ENCODE measurements at regions not wholly inside any gene's neighbourhood (a gene's known extent, or its start where the extent isn't known, plus 50 kb on each side); places are given as distances from the start of the nearest gene placed in this dataset.
A peak's percentile ranks its signal among the peaks of the same experiment; 100 is the strongest.
"Not testable (repeated sequence)": the region's sequence is repeated elsewhere in the genome, so short reads cannot be mapped to it uniquely, and the experiment has no call there.

GRCh38 chr3:103470498-103470897, 1035.7 kb downstream of the ZPLD1 start:
- no peak for DNase-seq

- no peak for DNase-seq
These were observed 1059.2 kb downstream of the ZPLD1 start for GRCh38 chr3:103494011-103494410.

DNA sequence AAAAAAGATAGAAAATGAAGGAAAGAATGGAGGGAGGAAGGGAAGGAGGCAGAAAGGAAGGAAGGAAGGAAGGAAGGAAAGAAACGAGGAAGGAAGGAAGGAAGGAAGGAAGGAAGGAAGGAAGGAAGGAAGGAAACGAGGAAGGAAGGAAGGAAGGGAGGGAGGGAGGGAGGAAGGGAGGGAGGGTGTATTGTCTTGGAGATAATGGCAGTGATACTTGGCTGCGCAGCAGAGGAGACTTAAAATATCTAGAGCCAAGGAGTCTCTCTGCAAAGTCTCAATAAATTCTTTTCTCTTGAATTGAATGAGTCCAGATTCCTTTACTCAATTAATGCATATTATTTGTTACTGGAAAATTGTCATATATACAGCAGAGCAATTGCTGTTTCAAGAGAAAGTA, 1059.7 kb downstream of the ZPLD1 start:
- DNase-seq: no peak

GRCh38 chr3:103495186-103495585, 1060.4 kb downstream of the ZPLD1 start:
- no peak for DNase-seq

GRCh38 chr3:103499132-103499900, 1064.5 kb downstream of the ZPLD1 start:
- DNase-seq: no peak

DNA sequence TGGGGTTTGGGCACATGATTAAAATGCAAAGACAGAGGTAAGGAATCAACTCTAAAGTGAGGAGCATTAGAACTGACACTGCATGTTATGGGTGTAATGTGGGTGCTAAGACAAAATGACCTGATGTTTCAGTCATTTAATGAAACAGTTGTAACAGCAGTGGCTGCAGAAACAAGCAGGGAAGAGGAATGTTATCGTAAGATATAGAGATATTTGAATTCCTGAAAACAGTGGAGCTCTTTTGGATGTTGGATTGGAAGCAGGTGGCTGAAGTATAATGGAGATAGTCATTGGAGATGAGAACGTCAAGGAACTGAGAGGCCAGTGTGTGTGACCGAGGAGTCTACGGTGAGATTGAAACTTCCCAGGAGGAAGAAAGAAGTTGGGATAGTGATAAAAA, 1065.2 kb downstream of the ZPLD1 start:
- no peak for DNase-seq

- no peak for DNase-seq
These were observed 1075.9 kb downstream of the ZPLD1 start for GRCh38 chr3:103510760-103511159.

GRCh38 chr3:103511891-103512290, 1077.1 kb downstream of the ZPLD1 start:
- no peak for DNase-seq

GRCh38 chr3:103512595-103512994, 1077.8 kb downstream of the ZPLD1 start:
- DNase-seq: no peak

DNA sequence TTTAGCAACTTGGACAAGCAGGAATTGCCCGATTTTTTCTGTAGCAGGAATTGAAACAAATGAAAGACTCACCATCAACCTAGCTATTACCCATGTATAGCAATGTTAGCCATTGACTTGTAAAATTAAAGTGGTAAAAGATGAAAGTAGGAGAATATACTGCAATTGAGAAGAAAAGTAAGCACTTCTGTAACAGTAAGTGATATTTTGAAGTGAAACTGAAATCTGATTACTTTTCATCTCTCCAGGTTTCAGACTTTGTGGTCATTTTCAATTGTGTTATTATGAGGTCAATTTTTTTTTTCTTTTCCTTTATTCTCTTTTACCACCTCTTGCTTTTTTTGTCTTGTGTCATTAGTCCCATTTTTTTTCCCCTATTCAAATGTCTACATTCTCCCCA, 1078.2 kb downstream of the ZPLD1 start:
- DNase-seq: no peak

DNA sequence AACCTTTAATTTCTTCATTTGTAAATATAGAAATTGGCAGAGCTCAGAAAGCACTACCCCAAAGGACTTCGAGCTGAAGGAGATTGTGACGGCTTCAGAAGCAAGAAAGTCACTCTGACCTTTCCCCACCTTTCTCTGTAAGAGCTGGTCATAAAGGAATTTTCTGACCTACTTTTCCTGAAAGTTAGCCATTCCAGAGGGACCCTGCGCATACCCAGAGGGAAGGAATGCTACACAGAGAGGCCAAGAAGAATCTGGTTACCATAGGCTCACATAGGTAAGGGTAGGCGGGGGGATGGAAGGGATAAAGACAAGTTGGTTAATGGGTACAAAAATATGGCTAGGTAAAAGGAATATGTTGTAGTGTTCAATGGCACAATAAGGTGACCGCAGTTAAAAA, 1080.3 kb downstream of the ZPLD1 start:
- no peak for DNase-seq

DNA sequence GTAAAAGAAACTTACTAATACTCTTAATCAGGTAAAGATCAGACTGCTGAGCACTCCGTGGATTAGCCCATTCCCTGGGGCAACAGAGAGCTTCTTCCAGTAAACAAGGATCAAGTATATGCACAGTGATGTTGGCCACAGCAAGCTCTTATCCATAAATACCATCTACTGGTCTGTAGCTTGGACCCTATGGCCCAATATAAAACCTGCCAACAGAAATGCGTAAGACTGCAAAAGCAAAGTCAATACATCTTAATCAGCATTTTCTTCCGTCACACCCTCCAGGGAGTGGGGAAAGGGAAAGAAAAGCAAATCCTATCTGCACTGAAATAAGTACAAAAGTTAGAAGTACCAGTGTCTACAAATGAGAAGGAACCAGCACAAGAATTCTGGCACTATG, 1082.1 kb downstream of the ZPLD1 start:
- DNase-seq: no peak

- DNase-seq: not testable (repeated sequence)
These were observed 1096.5 kb downstream of the ZPLD1 start for GRCh38 chr3:103531327-103531726.

- no peak for DNase-seq
These were observed 1098.2 kb downstream of the ZPLD1 start for GRCh38 chr3:103532986-103533385.

DNA sequence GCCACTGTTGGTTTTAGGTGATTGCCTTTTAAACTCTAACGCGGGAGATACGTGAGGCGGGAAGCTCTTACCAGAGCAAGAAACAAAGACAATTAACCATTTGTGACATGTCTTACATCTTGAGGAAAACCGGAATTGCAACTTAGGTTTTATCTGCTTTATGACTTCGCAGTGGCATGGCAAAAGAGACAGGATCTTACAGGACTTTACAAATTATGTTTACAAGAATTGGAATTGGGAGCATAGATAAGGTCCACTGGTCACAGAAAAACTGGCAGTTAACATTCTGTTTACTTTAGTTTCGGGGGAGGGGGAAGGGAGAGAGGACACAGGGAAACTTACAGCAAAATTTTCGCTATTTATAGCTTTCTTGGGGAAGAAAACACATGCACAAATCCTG, 1119.6 kb downstream of the ZPLD1 start:
- DNase-seq: no peak

DNA sequence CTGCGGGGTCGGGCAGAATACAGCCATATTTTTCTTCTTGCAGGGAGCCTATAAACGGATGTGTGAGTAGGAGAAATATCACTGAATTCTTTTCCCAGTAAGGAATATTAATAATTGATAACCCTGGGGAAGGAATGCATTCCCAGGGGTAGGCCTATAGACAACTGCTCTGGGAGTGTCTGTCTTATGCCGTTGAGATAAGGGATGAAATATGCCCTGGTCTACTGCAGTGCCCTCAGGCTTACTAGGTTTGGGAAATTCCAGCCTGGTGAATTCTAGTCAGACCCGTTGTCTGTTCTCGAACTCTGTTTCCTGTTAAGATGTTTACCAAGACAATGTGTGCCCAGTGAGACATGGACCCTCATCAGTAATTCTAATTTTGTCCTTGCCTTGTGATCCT, 1129.3 kb downstream of the ZPLD1 start:
- DNase-seq: not testable (repeated sequence)

DNA sequence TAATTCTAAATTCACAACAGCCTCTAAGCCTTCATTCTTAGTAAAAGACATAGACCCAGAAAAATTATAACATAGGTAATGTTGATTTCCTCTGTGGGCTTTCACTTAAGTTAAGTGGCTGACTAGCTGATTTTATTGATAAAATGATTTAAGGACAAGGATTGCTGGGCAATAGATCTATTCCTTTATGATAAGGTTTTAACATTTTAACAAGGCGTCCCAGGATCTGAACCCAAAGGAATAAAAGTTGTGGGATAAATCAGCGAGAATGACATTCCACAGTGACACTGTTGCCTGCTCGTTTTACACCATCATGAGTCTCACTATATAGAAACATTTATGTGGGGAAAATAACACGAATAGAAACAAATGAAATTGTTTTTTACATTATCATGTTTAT, 1151.0 kb downstream of the ZPLD1 start:
- DNase-seq: no peak

DNA sequence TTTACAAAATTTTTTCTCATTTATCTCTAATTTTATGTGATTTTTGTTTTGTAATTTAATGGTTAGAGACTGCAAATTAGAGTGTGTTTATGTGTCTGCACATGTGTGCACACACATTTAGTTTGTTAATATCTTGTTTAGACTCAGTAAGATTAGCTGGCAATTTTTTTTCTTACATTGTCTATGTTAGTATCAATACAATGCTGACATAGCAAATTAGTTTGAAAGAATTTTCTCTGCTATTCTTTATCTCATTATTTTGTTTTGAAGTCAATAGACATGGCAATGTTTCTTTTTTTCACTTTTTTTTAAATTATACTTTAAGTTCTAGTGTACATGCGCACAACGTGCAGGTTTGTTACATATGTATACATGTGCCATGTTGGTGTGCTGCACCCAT, 1155.0 kb downstream of the ZPLD1 start:
- DNase-seq: no peak

- no peak for DNase-seq
These were observed 1166.0 kb downstream of the ZPLD1 start for GRCh38 chr3:103600844-103601243.

DNA sequence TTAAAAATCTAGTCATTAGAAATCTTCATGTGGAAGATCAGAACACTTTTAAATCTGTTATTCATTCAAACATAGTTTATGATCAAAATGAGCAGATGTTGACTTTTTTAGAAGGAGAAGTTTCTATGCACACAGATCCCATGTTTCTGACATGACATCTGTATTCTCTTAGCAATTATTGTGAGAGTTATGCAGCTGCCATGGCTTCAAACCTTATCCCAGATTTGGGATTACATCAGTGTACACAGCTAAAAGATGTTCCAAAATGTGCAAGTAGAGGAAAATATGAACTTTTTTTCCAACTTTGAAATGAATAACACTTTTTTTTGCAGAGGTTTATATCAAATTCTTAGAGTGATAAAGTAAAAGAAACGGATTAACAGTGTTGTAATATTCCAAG, 1166.9 kb downstream of the ZPLD1 start:
- peak; percentile 23 for DNase-seq

DNA sequence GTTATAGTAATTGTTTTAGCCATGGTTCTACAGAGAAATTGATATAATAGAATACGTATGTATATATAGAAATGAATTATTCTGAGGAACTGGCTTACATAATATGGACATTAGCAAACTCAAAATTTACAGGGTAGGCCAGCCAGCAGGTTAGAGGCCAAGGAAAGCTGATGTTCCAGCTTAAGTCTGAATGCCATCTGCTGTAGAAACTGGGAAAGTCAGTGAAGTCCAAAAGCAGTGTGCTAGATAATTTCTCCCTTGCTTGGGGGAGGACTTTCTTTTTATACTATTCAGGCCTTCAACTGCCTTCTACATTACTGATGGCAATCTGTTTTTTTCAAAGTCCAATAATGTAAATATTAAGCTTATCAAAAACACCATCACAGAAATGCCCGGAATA, 1174.7 kb downstream of the ZPLD1 start:
- DNase-seq: no peak

DNA sequence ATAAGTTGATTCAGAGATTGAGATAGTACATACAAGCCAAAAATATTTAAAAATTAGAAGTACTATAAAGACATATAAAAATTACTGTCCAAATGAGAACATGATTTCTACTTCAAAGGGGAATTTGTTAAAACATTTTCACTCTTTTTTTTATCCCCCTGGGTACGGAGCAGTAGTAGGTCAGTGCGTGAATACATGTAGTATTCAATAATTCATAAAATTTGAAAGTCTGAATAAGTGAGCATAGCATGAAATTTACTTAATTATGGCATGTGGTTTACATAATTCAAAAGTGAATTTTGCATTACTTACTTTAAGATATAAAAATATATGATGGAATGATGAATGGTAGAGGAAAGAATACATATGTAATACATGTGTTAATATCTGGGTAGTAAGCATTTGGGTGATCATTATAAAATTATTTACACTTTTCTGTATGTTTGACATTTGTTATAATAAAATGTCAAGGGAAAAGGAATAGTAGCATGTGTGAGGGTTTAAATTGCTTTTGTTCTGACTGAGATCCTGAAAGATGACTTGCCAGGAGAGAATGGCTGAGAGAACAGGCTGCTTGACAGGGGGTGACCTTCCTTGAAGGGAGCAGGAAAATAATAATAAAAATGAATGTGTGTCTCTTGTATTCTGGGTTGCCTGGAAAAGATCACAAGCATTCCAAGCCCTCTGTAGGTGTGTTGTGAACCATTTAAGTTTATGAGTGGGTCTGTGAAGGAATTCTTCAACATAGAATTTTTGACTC, 1178.8 kb downstream of the ZPLD1 start:
- no peak for DNase-seq

- no peak for DNase-seq
These were observed 1179.9 kb downstream of the ZPLD1 start for GRCh38 chr3:103614719-103615118.

GRCh38 chr3:103617961-103618360, 1183.1 kb downstream of the ZPLD1 start:
- DNase-seq: no peak
